Loucy (cell line): ENCODE measurements at regions not wholly inside any gene's neighbourhood (a gene's known extent, or its start where the extent isn't known, plus 50 kb on each side); places are given as distances from the start of the nearest gene placed in this dataset.
"Not testable (repeated sequence)": the region's sequence is repeated elsewhere in the genome, so short reads cannot be mapped to it uniquely, and the experiment has no call there.

Source experiments
- H2AFZ ChIP-seq: fragments of 200-600 bp; sonication (generic); 2 replicates; pipeline ENCODE4 v1.6.0; 2016; ENCODE audit warnings: antibody characterized with exemption, mild to moderate bottlenecking, low read length, moderate library complexity
- H3F3A ChIP-seq: fragments of 200-600 bp; 2 replicates; pipeline ENCODE4 v1.6.0; 2016; ENCODE audit warnings: antibody characterized with exemption, low read depth, mild to moderate bottlenecking
- H3K27me3 ChIP-seq: fragments of 200-600 bp; sonication (generic); 2 replicates; pipeline ENCODE4 v1.6.1; 2014; ENCODE audit warnings: low read length, mild to moderate bottlenecking; ENCODE audit not compliant: insufficient read depth, poor library complexity, severe bottlenecking
- H3K36me3 ChIP-seq: fragments of 200-600 bp; sonication (generic); 2 replicates; pipeline ENCODE4 v1.6.1; 2016; ENCODE audit warnings: low read length; ENCODE audit not compliant: insufficient read depth
- H3K4me1 ChIP-seq: fragments of 200-600 bp; sonication (generic); 2 replicates; pipeline ENCODE4 v1.5.1; 2014; ENCODE audit warnings: low read length, mild to moderate bottlenecking; ENCODE audit not compliant: insufficient read depth, poor library complexity, severe bottlenecking
- H3K4me2 ChIP-seq: fragments of 200-600 bp; sonication (generic); 2 replicates; pipeline ENCODE4 v1.6.0; 2014; ENCODE audit warnings: antibody characterized with exemption, low read length, low read depth, mild to moderate bottlenecking; ENCODE audit not compliant: poor library complexity, severe bottlenecking
- H3K4me3 ChIP-seq: fragments of 200-600 bp; sonication (generic); 2 replicates; pipeline ENCODE4 v1.5.1; 2014; ENCODE audit warnings: low read length, mild to moderate bottlenecking, mixed read lengths; ENCODE audit not compliant: poor library complexity, severe bottlenecking
- H3K79me2 ChIP-seq: fragments of 200-600 bp; sonication (generic); 2 replicates; pipeline ENCODE4 v1.6.1; 2014; ENCODE audit warnings: low read length; ENCODE audit not compliant: insufficient read depth
- H3K9ac ChIP-seq: fragments of 200-600 bp; sonication (generic); 2 replicates; pipeline ENCODE4 v1.6.0; 2014; ENCODE audit warnings: mild to moderate bottlenecking, low read depth, low read length, moderate library complexity; ENCODE audit not compliant: poor library complexity, severe bottlenecking
- H3K9me2 ChIP-seq: fragments of 200-600 bp; sonication (generic); replicated peaks from 2 replicates; pipeline ENCODE4 v1.6.1; 2016; ENCODE audit warnings: low read depth, low read length, mixed read lengths
- H3K9me3 ChIP-seq: fragments of 200-600 bp; sonication (generic); 2 replicates; pipeline ENCODE4 v1.6.1; 2014; ENCODE audit warnings: mild to moderate bottlenecking, antibody characterized with exemption, low read length, low read depth; ENCODE audit not compliant: insufficient read depth
- H4K20me1 ChIP-seq: fragments of 200-600 bp; sonication (generic); 2 replicates; pipeline ENCODE4 v1.6.0; 2014; ENCODE audit warnings: antibody characterized with exemption, low read length, mild to moderate bottlenecking; ENCODE audit not compliant: insufficient read depth, poor library complexity, severe bottlenecking
- CTCF ChIP-seq: fragments of 200-600 bp; sonication (generic); conservative IDR thresholded peaks from 2 replicates; pipeline ENCODE4 v1.5.1; 2014; ENCODE audit warnings: mild to moderate bottlenecking, antibody characterized with exemption, low read length
- EZH2phosphoT487 ChIP-seq: fragments of 200-600 bp; IDR thresholded peaks from 2 replicates; pipeline ENCODE4 v1.6.1; 2018; ENCODE audit warnings: antibody characterized with exemption, mild to moderate bottlenecking, moderate library complexity, borderline replicate concordance

GRCh38 chr21:16457498-16457897 is 727.7 kb downstream of the USP25 start:
- Histone ChIP-seq H3K4me2 (no peak overlapping the region), H2AFZ (no peak overlapping the region), H3K4me3 (no peak overlapping the region), H3K36me3 (no peaks in the 10 kb centered on the region), H3K9me2 (no peaks in the 10 kb centered on the region), H3K79me2 (no peaks in the 10 kb centered on the region), H3K9me3 (no peaks in the 10 kb centered on the region), H3K4me1 (no peaks in the 10 kb centered on the region), H3K9ac (no peak overlapping the region), H3F3A (no peaks in the 10 kb centered on the region), H3K27me3 (no peaks in the 10 kb centered on the region), H4K20me1 (no peaks in the 10 kb centered on the region)
- TF ChIP-seq EZH2phosphoT487 = no peak
- TF ChIP-seq CTCF = no peak

- Histone ChIP-seq H2AFZ (no peak overlapping the region), H4K20me1 (no peaks in the 10 kb centered on the region), H3K4me1 (no peaks in the 10 kb centered on the region), H3K9me2 (no peaks in the 10 kb centered on the region), H3K9ac (no peak overlapping the region), H3K79me2 (no peaks in the 10 kb centered on the region), H3K9me3 (no peaks in the 10 kb centered on the region), H3K27me3 (no peaks in the 10 kb centered on the region), H3F3A (no peaks in the 10 kb centered on the region), H3K4me2 (no peak overlapping the region), H3K36me3 (no peaks in the 10 kb centered on the region), H3K4me3 (no peak overlapping the region)
- TF ChIP-seq EZH2phosphoT487 (no peak), CTCF (no peak)
Measured at GRCh38 chr21:16460936-16461335, 731.2 kb downstream of the USP25 start.

DNA sequence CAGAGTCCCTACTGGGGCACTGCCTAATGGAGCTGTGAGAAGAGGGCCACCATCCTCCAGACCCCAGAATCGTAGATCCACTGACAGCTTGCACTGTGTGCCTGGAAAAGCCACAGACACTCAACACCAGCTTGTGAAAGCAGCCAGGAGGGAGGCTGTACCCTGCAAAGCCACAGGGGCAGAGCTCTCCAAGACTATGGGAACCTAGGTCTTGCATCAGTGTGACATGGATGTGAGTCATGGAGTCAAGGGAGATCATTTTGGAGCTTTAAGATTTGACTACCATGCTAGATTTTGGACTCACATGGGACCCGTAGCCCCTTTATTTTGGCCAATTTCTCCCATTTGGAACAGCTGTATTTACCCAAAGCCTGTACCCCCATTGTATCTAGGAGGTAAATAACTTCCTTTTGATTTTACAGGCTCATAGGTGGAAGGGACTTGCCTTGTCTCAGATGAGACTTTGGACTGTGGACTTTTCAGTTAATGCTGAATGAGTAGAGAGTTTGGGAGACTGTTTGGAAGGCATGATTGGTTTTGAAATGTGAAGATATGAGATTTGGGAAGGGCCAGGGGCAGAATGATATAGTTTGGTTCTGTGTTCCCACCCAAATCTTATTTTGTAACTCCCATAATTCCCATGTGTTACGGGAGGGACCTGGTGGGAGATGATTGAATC is 734.6 kb downstream of the USP25 start:
- not testable (repeated sequence) for H3K9me3 ChIP-seq, H3K4me2 ChIP-seq, H3K4me1 ChIP-seq, H3K27me3 ChIP-seq, H4K20me1 ChIP-seq, H2AFZ ChIP-seq, H3K36me3 ChIP-seq, H3K79me2 ChIP-seq, H3K4me3 ChIP-seq, H3K9me2 ChIP-seq, H3K9ac ChIP-seq, H3F3A ChIP-seq

- Histone ChIP-seq H2AFZ (no peak overlapping the region), H3K4me3 (no peak overlapping the region), H3K9ac (no peak overlapping the region), H3K4me1 (no peaks in the 10 kb centered on the region), H3K79me2 (no peaks in the 10 kb centered on the region), H3K9me2 (no peaks in the 10 kb centered on the region), H3K36me3 (no peaks in the 10 kb centered on the region), H3F3A (no peaks in the 10 kb centered on the region), H4K20me1 (no peaks in the 10 kb centered on the region), H3K9me3 (no peaks in the 10 kb centered on the region), H3K27me3 (no peaks in the 10 kb centered on the region), H3K4me2 (no peak overlapping the region)
- no peak for TF ChIP-seq EZH2phosphoT487
Measured at GRCh38 chr21:16468184-16468583, 738.4 kb downstream of the USP25 start.
